OCI-LY7 (cell line): ENCODE measurements at regions not wholly inside any gene's neighbourhood (a gene's known extent, or its start where the extent isn't known, plus 50 kb on each side); places are given as distances from the start of the nearest gene placed in this dataset.

ENCODE experiments used
- BruUV-seq: library from RNA; stranded (reverse); fragments of 400-500 nt; replicated peaks from 2 replicates; lab custom pipeline; 2021; lab: Mats Ljungman, UMichigan
- CTCF ChIA-PET: fragments of 300-600 bp; sonication (Branson Sonifier 250); formaldehyde crosslinking; loops from one replicate; lab custom pipeline; 2022; ENCODE audit warnings: antibody characterized with exemption; ENCODE audit not compliant: unreplicated experiment; lab: Charles Lee
- POLR2A ChIA-PET: fragments of 300-600 bp; sonication (Branson Sonifier 250); formaldehyde crosslinking; loops from one replicate; lab custom pipeline; 2022; ENCODE audit warnings: antibody characterized with exemption; lab: Charles Lee
- DNase-seq: peaks from one replicate; pipeline ENCODE4 v3.0.0-alpha.2; 2015; ENCODE audit warnings: low spot score
- H2AFZ ChIP-seq: fragments of 200-600 bp; sonication (generic), shearing (Covaris generic); 2 replicates; pipeline ENCODE4 v1.6.1; 2014; ENCODE audit warnings: mild to moderate bottlenecking, antibody characterized with exemption, low read length, moderate library complexity
- H3K27ac ChIP-seq: fragments of 200-600 bp; sonication (generic); 2 replicates; pipeline ENCODE4 v1.5.1; 2014; ENCODE audit warnings: mixed run types, low read depth, mild to moderate bottlenecking, moderate library complexity, low read length, inconsistent platforms; ENCODE audit not compliant: poor library complexity, severe bottlenecking
- H3K36me3 ChIP-seq: fragments of 200-600 bp; sonication (generic); 2 replicates; pipeline ENCODE4 v1.6.1; 2014; ENCODE audit warnings: mild to moderate bottlenecking, antibody characterized with exemption, low read length, moderate library complexity, mixed read lengths; ENCODE audit not compliant: insufficient read depth
- H3K4me1 ChIP-seq: fragments of 200-600 bp; sonication (generic); 2 replicates; pipeline ENCODE4 v1.5.1; 2014; ENCODE audit warnings: mild to moderate bottlenecking, low read length; ENCODE audit not compliant: insufficient read depth, poor library complexity, severe bottlenecking
- H3K4me2 ChIP-seq: fragments of 200-600 bp; sonication (generic); 2 replicates; pipeline ENCODE4 v1.6.1; 2014; ENCODE audit warnings: mild to moderate bottlenecking, low read length
- H3K4me3 ChIP-seq: fragments of 200-600 bp; sonication (generic); 2 replicates; pipeline ENCODE4 v1.5.1; 2014; ENCODE audit warnings: mild to moderate bottlenecking, low read depth, low read length; ENCODE audit not compliant: poor library complexity, severe bottlenecking
- H3K79me2 ChIP-seq: fragments of 200-600 bp; sonication (generic); 2 replicates; pipeline ENCODE4 v1.6.1; 2016; ENCODE audit warnings: low read depth, mild to moderate bottlenecking, low read length, moderate library complexity, mixed read lengths; ENCODE audit not compliant: insufficient read depth
- H3K9me2 ChIP-seq: fragments of 200-600 bp; sonication (generic); 2 replicates; pipeline ENCODE4 v1.6.1; 2016; ENCODE audit warnings: mild to moderate bottlenecking, low read length, mixed read lengths; ENCODE audit not compliant: insufficient read depth
- H3K9me3 ChIP-seq: fragments of 200-600 bp; sonication (generic); 2 replicates; pipeline ENCODE4 v1.6.1; 2014; ENCODE audit warnings: mild to moderate bottlenecking, mixed run types, low read length, mixed read lengths
- H4K20me1 ChIP-seq: fragments of 200-600 bp; sonication (generic); 2 replicates; pipeline ENCODE4 v1.6.1; 2014; ENCODE audit warnings: mild to moderate bottlenecking, antibody characterized with exemption, low read length, moderate library complexity, mixed read lengths; ENCODE audit not compliant: insufficient read depth
- EZH2phosphoT487 ChIP-seq: fragments of 200-600 bp; sonication (generic); IDR thresholded peaks from 2 replicates; pipeline ENCODE4 v1.6.1; 2018; ENCODE audit warnings: low read depth, borderline replicate concordance, mild to moderate bottlenecking, mixed run types, antibody characterized with exemption, low read length, moderate library complexity, mixed read lengths
- intact Hi-C: fragments of 100-400 bp; cut with micrococcal nuclease; formaldehyde crosslinking; loops from one replicate; pipeline ENCODE4 v1.10.0; 2022; ENCODE audit not compliant: unreplicated experiment
- TF ChIP-seq, protein P1 (sequence below): fragments of 200-600 bp; sonication (generic); conservative IDR thresholded peaks from 2 replicates; pipeline ENCODE4 v1.5.1; 2014; ENCODE audit warnings: mild to moderate bottlenecking, antibody characterized with exemption, low read length, moderate library complexity, mixed read lengths

DNA sequence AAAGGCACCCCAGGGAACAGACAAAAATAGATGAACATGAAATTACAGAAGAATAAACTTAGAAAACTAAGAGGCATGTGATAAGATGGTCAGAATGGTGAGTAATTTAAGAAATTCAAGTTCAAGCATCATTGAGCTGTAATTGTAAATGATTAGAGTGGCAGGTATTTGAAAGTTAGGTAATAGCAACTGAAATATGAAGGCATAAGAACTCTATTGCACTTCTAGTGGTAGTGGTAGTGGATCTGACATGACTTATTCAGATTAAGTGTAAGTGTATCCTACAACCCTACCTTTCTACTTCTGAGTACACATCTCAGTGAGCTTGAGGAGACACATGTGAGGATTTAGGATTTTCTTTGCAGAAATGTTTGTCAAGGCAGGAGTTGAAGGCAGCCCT is 192.9 kb upstream of the RIOK2 start:
- H3K4me2 ChIP-seq, result no peak overlapping the region
- H3K9me2 ChIP-seq, result no peaks in the 10 kb centered on the region
- no peak overlapping the region for H3K4me3 ChIP-seq
- no peaks in the 10 kb centered on the region for H3K4me1 ChIP-seq
- no peaks in the 10 kb centered on the region for H3K36me3 ChIP-seq
- BruUV-seq, result no TSS peak
- no peak for DNase-seq
- H4K20me1 ChIP-seq, result no peaks in the 10 kb centered on the region
- no peak overlapping the region for H2AFZ ChIP-seq
- H3K9me3 ChIP-seq, result no peaks in the 10 kb centered on the region
- CTCF ChIA-PET, result no interaction called here
- TF ChIP-seq, protein P1, sequence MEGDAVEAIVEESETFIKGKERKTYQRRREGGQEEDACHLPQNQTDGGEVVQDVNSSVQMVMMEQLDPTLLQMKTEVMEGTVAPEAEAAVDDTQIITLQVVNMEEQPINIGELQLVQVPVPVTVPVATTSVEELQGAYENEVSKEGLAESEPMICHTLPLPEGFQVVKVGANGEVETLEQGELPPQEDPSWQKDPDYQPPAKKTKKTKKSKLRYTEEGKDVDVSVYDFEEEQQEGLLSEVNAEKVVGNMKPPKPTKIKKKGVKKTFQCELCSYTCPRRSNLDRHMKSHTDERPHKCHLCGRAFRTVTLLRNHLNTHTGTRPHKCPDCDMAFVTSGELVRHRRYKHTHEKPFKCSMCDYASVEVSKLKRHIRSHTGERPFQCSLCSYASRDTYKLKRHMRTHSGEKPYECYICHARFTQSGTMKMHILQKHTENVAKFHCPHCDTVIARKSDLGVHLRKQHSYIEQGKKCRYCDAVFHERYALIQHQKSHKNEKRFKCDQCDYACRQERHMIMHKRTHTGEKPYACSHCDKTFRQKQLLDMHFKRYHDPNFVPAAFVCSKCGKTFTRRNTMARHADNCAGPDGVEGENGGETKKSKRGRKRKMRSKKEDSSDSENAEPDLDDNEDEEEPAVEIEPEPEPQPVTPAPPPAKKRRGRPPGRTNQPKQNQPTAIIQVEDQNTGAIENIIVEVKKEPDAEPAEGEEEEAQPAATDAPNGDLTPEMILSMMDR, result no peak
- no peak for TF ChIP-seq EZH2phosphoT487
- intact Hi-C loops, result no loop called here
- POLR2A ChIA-PET, result no interaction called here
- no peaks in the 10 kb centered on the region for H3K79me2 ChIP-seq
- H3K27ac ChIP-seq, result no peak overlapping the region

DNA sequence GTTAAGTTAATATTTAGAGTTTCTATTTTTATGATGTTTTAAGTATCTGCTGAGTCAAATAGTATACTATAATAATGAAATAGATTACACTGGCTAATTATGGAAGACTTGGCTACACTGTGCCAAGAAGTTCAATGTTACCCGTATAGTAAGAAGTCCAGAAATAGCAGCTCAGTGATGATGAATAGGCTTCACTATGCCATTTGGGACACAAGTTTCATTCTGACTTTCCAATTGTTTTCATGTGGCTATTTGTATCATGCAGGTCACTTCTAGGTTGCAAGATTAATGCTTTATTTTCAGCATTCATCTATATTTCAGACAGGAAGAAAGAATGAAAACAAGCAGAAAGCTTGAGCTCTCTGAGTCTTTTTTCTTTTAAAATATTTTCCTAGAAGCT is 194.5 kb upstream of the RIOK2 start:
- no peaks in the 10 kb centered on the region for H4K20me1 ChIP-seq
- no peak overlapping the region for H3K4me3 ChIP-seq
- POLR2A ChIA-PET, result no interaction called here
- H3K4me1 ChIP-seq, result no peaks in the 10 kb centered on the region
- no peaks in the 10 kb centered on the region for H3K36me3 ChIP-seq
- no peak overlapping the region for H3K4me2 ChIP-seq
- DNase-seq, result no peak
- intact Hi-C loops, result no loop called here
- H3K27ac ChIP-seq, result no peak overlapping the region
- no TSS peak for BruUV-seq
- CTCF ChIA-PET, result no interaction called here
- H3K79me2 ChIP-seq, result no peaks in the 10 kb centered on the region
- H2AFZ ChIP-seq, result no peak overlapping the region
- TF ChIP-seq, protein P1, result no peak
- no peak for TF ChIP-seq EZH2phosphoT487
- H3K9me2 ChIP-seq, result no peaks in the 10 kb centered on the region
- no peaks in the 10 kb centered on the region for H3K9me3 ChIP-seq

DNA sequence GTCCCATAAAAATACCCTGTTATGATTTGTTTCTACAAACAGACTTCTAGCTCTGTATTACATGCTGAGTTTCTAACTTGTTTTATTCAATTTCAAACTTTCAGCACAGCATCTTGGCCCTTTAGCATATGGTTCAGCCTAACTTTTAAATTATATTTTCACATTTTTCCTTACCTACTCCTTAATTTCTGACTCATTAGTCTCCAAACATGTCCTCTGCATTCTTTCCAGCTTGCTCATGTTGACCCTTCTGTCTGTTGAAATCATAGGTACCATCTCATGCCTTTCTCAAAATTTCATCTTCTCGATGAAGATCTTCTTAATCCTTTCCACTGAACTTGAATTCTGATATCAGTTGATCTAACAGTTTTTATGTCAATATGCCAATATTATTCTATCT is 200.9 kb upstream of the RIOK2 start:
- Histone ChIP-seq H3K4me2 (no peak overlapping the region), H3K9me3 (no peaks in the 10 kb centered on the region), H3K4me3 (no peak overlapping the region), H4K20me1 (no peaks in the 10 kb centered on the region), H3K4me1 (no peaks in the 10 kb centered on the region), H2AFZ (no peak overlapping the region), H3K79me2 (no peaks in the 10 kb centered on the region), H3K9me2 (no peaks in the 10 kb centered on the region), H3K36me3 (no peaks in the 10 kb centered on the region), H3K27ac (no peak overlapping the region)
- CTCF ChIA-PET, result no interaction called here
- TF ChIP-seq, protein P1, result no peak
- no peak for TF ChIP-seq EZH2phosphoT487
- BruUV-seq, result no TSS peak
- no peak for DNase-seq
- POLR2A ChIA-PET, result interaction anchor here (0.6 to 1.2 kb wide), 2 partner anchors 18 to 840 kb away, joined by 3 read pairs; no protein-coding TSS in a partner anchor
- intact Hi-C loops, result no loop called here
